Stomach smooth muscle (tissue), 2 donors: ENCODE measurements at regions not wholly inside any gene's neighbourhood (a gene's known extent, or its start where the extent isn't known, plus 50 kb on each side); places are given as distances from the start of the nearest gene placed in this dataset.

Source experiments
- H3K27ac ChIP-seq: one replicate; pipeline ENCODE4 v1.7.0; 2013; ENCODE audit warnings: mild to moderate bottlenecking, low read length, inconsistent platforms
- H3K27me3 ChIP-seq, 2 donors: one replicate each; pipeline ENCODE4 v1.7.0; 2013; ENCODE audit warnings: low read length in 2 of 2; ENCODE audit not compliant: insufficient read depth in 2 of 2, control insufficient read depth in 1 of 2
- H3K36me3 ChIP-seq, 2 donors: one replicate each; pipeline ENCODE4 v1.7.0; 2013; ENCODE audit warnings: low read length in 2 of 2; ENCODE audit not compliant: control insufficient read depth in 2 of 2, insufficient read depth in 2 of 2
- H3K4me1 ChIP-seq: one replicate; pipeline ENCODE4 v1.7.0; 2013; ENCODE audit warnings: low read length; ENCODE audit not compliant: control insufficient read depth, insufficient read depth
- H3K4me3 ChIP-seq, 2 donors: one replicate each; pipeline ENCODE4 v1.7.0; 2013; ENCODE audit warnings: low read length in 2 of 2
- H3K9ac ChIP-seq, 2 donors: one replicate each; pipeline ENCODE4 v1.7.0; 2013; ENCODE audit warnings: low read length in 2 of 2, mild to moderate bottlenecking in 1 of 2
- H3K9me3 ChIP-seq, 2 donors: one replicate each; pipeline ENCODE4 v1.7.0; 2013; ENCODE audit warnings: low read length in 2 of 2; ENCODE audit not compliant: control insufficient read depth in 2 of 2
- donor health status: healthy.
- donor health status: Pancreatic carcinoma.

GRCh38 chr4:133775881-133776280, 425.7 kb downstream of the PABPC4L start:
- Histone ChIP-seq H3K36me3 (no peaks in the 10 kb centered on the region), H3K9me3 (no peaks in the 10 kb centered on the region), H3K4me1 (no peaks in the 10 kb centered on the region), H3K9ac (no peak overlapping the region), H3K27me3 (no peaks in the 10 kb centered on the region), H3K4me3 (no peak overlapping the region), H3K27ac (no peak overlapping the region)

DNA sequence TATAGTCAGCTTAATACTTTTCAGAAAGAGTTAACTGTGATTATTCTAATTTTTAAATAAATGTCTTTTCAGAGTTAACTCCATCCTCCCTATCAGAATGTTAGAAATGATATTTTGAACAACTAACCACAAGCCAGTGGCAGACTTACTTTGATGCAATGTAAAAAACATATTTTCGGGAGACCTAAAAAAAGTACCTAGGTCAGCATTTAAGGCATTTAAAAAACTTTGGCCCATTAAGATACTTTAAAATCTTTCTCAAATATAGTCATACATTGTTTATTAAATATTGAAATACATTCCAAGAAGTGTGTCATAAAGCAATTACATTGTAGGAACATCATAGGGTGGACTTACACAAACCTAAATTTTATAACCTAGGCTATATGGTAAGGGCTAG, 426.1 kb downstream of the PABPC4L start:
- Histone ChIP-seq H3K27ac (no peak overlapping the region), H3K4me1 (no peaks in the 10 kb centered on the region), H3K27me3 (no peaks in the 10 kb centered on the region), H3K9ac (no peak overlapping the region), H3K9me3 (no peaks in the 10 kb centered on the region), H3K4me3 (no peak overlapping the region), H3K36me3 (no peaks in the 10 kb centered on the region)

DNA sequence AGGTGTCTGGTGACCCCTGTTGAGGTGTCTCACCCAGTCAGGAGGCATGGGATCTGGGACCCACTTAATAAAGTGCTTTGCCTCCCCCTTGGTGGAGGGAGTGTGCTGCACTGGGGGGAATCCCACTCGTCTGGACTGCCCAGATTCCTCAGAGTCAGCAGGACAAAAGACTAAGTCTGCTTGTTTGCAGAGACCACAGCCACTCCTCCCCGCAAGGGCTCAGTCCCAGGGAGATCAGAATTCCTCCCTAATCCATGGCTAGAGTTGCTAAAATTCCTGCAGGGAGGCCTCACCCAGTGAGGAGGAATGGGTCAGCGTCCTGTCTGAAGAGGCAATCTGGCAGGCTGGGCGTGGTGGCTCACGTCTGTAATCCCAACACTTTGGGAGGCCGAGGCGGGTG, 442.2 kb downstream of the PABPC4L start:
- peaks cover 0 to 3% of the 10 kb centered on the region in 2 donors for H3K9me3 ChIP-seq
- H3K27ac ChIP-seq, result no peak overlapping the region
- no peak overlapping the region for H3K9ac ChIP-seq
- H3K4me1 ChIP-seq, result no peaks in the 10 kb centered on the region
- no peaks in the 10 kb centered on the region for H3K27me3 ChIP-seq
- no peak overlapping the region for H3K4me3 ChIP-seq
- H3K36me3 ChIP-seq, result no peaks in the 10 kb centered on the region

GRCh38 chr4:133741766-133742165, 459.8 kb downstream of the PABPC4L start:
- Histone ChIP-seq H3K36me3 (no peaks in the 10 kb centered on the region), H3K4me1 (no peaks in the 10 kb centered on the region), H3K27ac (no peak overlapping the region), H3K9me3 (no peaks in the 10 kb centered on the region), H3K9ac (no peak overlapping the region), H3K4me3 (no peak overlapping the region), H3K27me3 (no peaks in the 10 kb centered on the region)

DNA sequence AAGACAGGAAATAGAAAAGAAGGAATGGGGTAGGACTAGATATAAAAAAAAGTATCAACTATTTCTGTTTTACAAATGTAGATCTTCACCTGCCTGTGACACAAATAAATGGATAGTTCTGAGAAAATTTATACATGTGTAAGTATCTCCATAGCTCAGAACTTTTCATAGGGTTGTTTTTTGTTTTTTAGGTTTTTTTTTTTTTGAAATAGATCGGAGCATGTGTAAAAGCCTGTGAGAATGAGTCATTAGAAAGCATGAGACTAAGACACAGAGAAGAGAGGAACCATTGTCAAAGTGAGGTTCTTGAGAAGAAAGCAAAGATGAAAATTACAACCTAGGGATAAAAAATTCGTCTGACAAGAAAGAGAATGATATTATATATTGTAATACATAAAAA, 481.6 kb downstream of the PABPC4L start:
- Histone ChIP-seq H3K9ac (no peak overlapping the region), H3K36me3 (no peaks in the 10 kb centered on the region), H3K27ac (no peak overlapping the region), H3K27me3 (no peaks in the 10 kb centered on the region), H3K4me1 (no peaks in the 10 kb centered on the region), H3K9me3 (no peaks in the 10 kb centered on the region), H3K4me3 (no peak overlapping the region)

DNA sequence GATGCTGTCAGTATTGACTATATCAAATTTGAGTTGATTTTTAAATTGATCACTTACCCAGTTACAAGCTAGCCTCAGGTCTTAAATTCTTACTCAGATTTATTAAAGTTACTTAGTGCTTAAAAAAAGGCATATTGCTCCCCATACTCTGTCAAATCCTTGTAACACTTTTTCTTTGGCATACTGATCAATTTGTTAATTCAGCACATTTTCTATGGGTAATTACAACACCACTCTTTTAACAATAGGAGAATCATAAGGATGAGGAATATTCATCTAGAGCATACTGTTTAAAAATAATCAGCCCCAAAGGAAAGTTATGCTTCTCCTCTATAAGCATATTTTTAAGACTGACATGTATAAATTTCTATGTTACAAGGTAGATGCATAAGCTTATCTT, 482.5 kb downstream of the PABPC4L start:
- no peak overlapping the region for H3K9ac ChIP-seq
- no peaks in the 10 kb centered on the region for H3K36me3 ChIP-seq
- H3K27ac ChIP-seq, result no peak overlapping the region
- H3K4me1 ChIP-seq, result no peaks in the 10 kb centered on the region
- H3K4me3 ChIP-seq, result no peak overlapping the region
- H3K9me3 ChIP-seq, result no peaks in the 10 kb centered on the region
- no peaks in the 10 kb centered on the region for H3K27me3 ChIP-seq

GRCh38 chr4:133714211-133714610, 487.4 kb downstream of the PABPC4L start:
- Histone ChIP-seq H3K4me3 (no peak overlapping the region), H3K9ac (no peak overlapping the region), H3K36me3 (no peaks in the 10 kb centered on the region), H3K27ac (no peak overlapping the region), H3K27me3 (no peaks in the 10 kb centered on the region), H3K4me1 (no peaks in the 10 kb centered on the region), H3K9me3 (no peaks in the 10 kb centered on the region)

- Histone ChIP-seq H3K27ac (no peak overlapping the region), H3K9me3 (no peaks in the 10 kb centered on the region), H3K4me1 (no peaks in the 10 kb centered on the region), H3K27me3 (no peaks in the 10 kb centered on the region), H3K36me3 (no peaks in the 10 kb centered on the region), H3K9ac (no peak overlapping the region), H3K4me3 (no peak overlapping the region)
Observed at GRCh38 chr4:133713340-133713739, 488.2 kb downstream of the PABPC4L start.

DNA sequence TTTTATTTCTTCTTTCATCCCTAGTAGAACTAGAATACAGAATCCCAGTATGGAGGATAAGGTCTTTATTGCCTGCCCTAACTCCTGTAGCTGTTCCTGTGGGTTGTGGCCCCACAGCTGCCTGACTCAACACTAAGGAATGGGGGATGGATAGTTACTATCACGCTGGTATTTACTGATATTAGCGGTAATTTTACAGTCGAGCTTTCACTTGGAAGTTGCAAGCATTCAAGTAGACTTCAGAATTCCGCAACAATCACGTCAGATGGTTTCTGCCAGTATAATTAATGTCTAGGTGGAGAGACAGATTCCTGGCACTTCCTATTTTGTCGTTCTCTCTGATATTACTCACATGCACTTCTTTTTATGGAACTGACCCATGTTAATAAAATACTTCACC, 489.8 kb downstream of the PABPC4L start:
- no peaks in the 10 kb centered on the region for H3K27me3 ChIP-seq
- H3K9ac ChIP-seq, result no peak overlapping the region
- H3K36me3 ChIP-seq, result no peaks in the 10 kb centered on the region
- no peaks in the 10 kb centered on the region for H3K9me3 ChIP-seq
- H3K4me1 ChIP-seq, result no peaks in the 10 kb centered on the region
- no peak overlapping the region for H3K4me3 ChIP-seq
- no peak overlapping the region for H3K27ac ChIP-seq

DNA sequence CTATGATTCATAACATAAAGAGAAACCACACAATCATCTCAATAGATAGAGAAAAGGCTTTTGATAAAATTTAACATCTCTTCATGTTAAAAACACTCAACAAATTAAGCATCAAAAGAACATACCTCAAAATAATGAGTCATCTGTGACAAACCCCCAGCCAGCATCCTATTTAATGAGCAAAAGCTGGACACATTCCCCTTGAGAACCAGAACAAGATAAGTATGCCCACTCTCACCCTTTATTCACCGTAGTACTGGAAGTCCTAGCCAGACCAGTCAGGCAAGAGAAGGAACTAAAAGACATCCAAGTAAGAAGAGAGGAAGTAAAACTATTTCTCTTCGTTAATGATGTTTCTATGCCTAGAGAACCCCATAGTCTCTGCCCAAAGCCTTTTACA, 507.2 kb downstream of the PABPC4L start:
- H3K4me1 ChIP-seq, result no peaks in the 10 kb centered on the region
- H3K4me3 ChIP-seq, result no peak overlapping the region
- H3K27ac ChIP-seq, result no peak overlapping the region
- H3K9me3 ChIP-seq, result no peaks in the 10 kb centered on the region
- no peak overlapping the region for H3K9ac ChIP-seq
- H3K36me3 ChIP-seq, result no peaks in the 10 kb centered on the region
- H3K27me3 ChIP-seq, result no peaks in the 10 kb centered on the region

GRCh38 chr4:133683967-133684366, 517.6 kb downstream of the PABPC4L start:
- no peaks in the 10 kb centered on the region for H3K36me3 ChIP-seq
- no peaks in the 10 kb centered on the region for H3K27me3 ChIP-seq
- no peak overlapping the region for H3K27ac ChIP-seq
- H3K9ac ChIP-seq, result no peak overlapping the region
- no peaks in the 10 kb centered on the region for H3K4me1 ChIP-seq
- no peaks in the 10 kb centered on the region for H3K9me3 ChIP-seq
- no peak overlapping the region for H3K4me3 ChIP-seq
